A549 (cell line): ENCODE measurements at regions not wholly inside any gene's neighbourhood (a gene's known extent, or its start where the extent isn't known, plus 50 kb on each side); places are given as distances from the start of the nearest gene placed in this dataset.

Source experiments
- KDM1A ChIP-seq: fragments of 200-600 bp; sonication (generic); IDR thresholded peaks from 2 replicates; pipeline ENCODE4 v1.6.1; 2016; ENCODE audit warnings: low read depth, mild to moderate bottlenecking
- KDM5A ChIP-seq: fragments of 200-600 bp; sonication (generic); IDR thresholded peaks from 2 replicates; pipeline ENCODE4 v1.6.1; 2016; ENCODE audit warnings: antibody characterized with exemption, mild to moderate bottlenecking
- RAD21 ChIP-seq, 2 experiments: fragments of >200 bp in 1 of 2; sonication (Bioruptor Twin) in 1 of 2; formaldehyde crosslinking in 1 of 2; IDR thresholded peaks in 1 of 2; conservative IDR thresholded peaks in 1 of 2; 2 replicates in 1 of 2; 3 replicates in 1 of 2; pipeline ENCODE4 v1.6.1; 2012 to 2018; ENCODE audit warnings: inconsistent platforms in 1 of 2
- SMC3 ChIP-seq: fragments of >200 bp; sonication (Bioruptor Twin); formaldehyde crosslinking; IDR thresholded peaks from 3 replicates; pipeline ENCODE4 v1.6.1; 2018; ENCODE audit warnings: inconsistent platforms
- TF ChIP-seq, protein P1 (sequence below): fragments of >200 bp; sonication (Bioruptor Twin); formaldehyde crosslinking; IDR thresholded peaks from 3 replicates; pipeline ENCODE4 v1.5.1; 2016

DNA sequence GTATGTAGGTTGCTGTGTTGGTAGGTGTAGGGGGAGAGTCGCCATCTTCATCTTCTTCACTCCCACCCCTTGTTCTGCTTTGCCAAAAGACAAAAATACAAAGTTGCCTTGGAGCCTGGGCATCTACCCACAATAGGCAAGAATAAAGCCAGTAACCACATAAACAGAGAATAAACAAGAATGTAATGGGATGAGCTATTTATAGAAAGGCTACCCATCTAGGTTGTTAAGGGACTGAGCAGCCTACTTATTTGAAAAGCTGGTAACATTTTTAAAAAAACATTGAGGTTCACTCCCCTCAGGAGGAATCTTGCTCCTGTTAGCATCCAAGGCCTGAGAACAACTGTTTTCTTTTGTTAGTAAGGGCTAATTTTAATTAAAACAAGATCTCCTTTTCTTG is 301.4 kb upstream of the STXBP5 start:
- TF ChIP-seq, protein P1, sequence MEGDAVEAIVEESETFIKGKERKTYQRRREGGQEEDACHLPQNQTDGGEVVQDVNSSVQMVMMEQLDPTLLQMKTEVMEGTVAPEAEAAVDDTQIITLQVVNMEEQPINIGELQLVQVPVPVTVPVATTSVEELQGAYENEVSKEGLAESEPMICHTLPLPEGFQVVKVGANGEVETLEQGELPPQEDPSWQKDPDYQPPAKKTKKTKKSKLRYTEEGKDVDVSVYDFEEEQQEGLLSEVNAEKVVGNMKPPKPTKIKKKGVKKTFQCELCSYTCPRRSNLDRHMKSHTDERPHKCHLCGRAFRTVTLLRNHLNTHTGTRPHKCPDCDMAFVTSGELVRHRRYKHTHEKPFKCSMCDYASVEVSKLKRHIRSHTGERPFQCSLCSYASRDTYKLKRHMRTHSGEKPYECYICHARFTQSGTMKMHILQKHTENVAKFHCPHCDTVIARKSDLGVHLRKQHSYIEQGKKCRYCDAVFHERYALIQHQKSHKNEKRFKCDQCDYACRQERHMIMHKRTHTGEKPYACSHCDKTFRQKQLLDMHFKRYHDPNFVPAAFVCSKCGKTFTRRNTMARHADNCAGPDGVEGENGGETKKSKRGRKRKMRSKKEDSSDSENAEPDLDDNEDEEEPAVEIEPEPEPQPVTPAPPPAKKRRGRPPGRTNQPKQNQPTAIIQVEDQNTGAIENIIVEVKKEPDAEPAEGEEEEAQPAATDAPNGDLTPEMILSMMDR: no peak
- TF ChIP-seq RAD21 (conservative IDR thresholded peaks at IDR 0.05 in 1 of 2, IDR thresholded peaks at IDR 0.05 in 1 of 2) (no peak), KDM1A (no peak), KDM5A (no peak), SMC3 (no peak)
